ENCODE measurements at regions not wholly inside any gene's neighbourhood (a gene's known extent, or its start where the extent isn't known, plus 50 kb on each side); places are given as distances from the start of the nearest gene placed in this dataset.

DNA sequence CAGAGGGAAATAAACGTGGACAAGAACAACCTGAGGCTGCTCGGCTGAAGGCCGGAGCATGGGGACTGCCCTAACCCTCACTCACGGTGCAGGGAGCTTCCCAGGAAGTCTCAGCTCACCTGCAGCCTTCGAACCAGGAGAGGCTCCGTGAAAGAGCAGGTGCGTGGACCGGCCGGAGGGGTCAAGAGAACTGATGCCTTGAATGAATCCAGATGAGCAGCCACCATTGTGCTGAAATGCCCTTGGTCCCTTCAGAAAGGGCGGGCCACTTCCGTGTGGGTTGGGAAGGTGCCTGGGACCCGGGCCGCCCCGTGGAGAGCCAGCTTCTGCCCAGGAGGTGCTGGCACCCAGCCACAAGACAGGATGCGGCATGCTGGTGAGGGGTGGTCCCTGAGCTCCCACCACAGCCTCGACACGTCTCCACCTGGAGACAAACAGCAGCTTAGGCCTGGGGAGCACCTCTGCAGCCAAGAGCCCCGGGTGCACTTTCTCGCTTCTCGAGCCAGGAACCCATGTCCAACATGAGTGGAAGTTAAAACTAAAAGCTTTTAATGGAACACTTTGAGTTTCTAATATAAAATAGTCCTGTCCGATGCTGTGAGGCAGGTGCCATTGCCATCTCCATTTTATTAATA lies 83.5 kb downstream of the TTLL2 start:
- TF ChIP-seq, protein P1, sequence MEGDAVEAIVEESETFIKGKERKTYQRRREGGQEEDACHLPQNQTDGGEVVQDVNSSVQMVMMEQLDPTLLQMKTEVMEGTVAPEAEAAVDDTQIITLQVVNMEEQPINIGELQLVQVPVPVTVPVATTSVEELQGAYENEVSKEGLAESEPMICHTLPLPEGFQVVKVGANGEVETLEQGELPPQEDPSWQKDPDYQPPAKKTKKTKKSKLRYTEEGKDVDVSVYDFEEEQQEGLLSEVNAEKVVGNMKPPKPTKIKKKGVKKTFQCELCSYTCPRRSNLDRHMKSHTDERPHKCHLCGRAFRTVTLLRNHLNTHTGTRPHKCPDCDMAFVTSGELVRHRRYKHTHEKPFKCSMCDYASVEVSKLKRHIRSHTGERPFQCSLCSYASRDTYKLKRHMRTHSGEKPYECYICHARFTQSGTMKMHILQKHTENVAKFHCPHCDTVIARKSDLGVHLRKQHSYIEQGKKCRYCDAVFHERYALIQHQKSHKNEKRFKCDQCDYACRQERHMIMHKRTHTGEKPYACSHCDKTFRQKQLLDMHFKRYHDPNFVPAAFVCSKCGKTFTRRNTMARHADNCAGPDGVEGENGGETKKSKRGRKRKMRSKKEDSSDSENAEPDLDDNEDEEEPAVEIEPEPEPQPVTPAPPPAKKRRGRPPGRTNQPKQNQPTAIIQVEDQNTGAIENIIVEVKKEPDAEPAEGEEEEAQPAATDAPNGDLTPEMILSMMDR (IDR thresholded peaks at IDR 0.05; ENCODE audit: insufficient read depth, low read depth, low read length, missing control alignments), result no peak
- H3K4me3 ChIP-seq (ENCODE audit: low read depth, low read length), result no peak overlapping the region
- no peak for DNase-seq (ENCODE audit: low read depth)

- H3K4me3 ChIP-seq (ENCODE audit: low read depth, low read length), result no peak overlapping the region
- TF ChIP-seq, protein P1 (IDR thresholded peaks at IDR 0.05; ENCODE audit: insufficient read depth, low read depth, low read length, missing control alignments), result no peak
- no peak for DNase-seq (ENCODE audit: low read depth)
These were observed 84.2 kb downstream of the TTLL2 start for GRCh38 chr6:167409079-167409478.

GRCh38 chr6:167409694-167410093 lies 84.8 kb downstream of the TTLL2 start:
- no peak overlapping the region for H3K4me3 ChIP-seq (ENCODE audit: low read depth, low read length)
- DNase-seq (ENCODE audit: low read depth), result no peak
- TF ChIP-seq, protein P1 (IDR thresholded peaks at IDR 0.05; ENCODE audit: insufficient read depth, low read depth, low read length, missing control alignments), result no peak

DNA sequence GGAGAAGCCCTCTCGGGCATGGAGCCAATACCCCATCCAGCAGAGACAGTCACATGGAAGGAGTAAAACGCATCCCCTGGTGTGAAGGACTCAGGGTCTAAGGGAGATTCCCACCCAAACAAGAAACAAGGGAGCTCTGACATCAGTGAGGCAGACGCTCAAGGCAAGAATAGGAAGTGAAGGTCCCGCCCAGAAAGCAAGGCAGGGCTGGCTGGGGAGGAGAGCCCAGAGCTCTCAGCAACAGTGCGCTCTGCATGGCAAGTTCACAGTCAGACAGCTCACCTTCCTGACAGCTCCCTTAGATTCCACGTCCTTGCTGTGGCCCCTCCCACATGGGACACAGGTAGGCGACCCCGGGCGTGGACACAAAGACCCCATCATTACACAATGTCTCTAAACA lies 85.6 kb downstream of the TTLL2 start:
- no peak for DNase-seq (ENCODE audit: low read depth)
- TF ChIP-seq, protein P1 (IDR thresholded peaks at IDR 0.05; ENCODE audit: insufficient read depth, low read depth, low read length, missing control alignments), result no peak

GRCh38 chr6:167412506-167412905 lies 87.6 kb downstream of the TTLL2 start:
- H3K4me3 ChIP-seq (ENCODE audit: low read depth, low read length), result no peak overlapping the region
- DNase-seq (ENCODE audit: low read depth), result no peak
- TF ChIP-seq, protein P1 (IDR thresholded peaks at IDR 0.05; ENCODE audit: insufficient read depth, low read depth, low read length, missing control alignments), result no peak

More for the DNA sequence above, 85.6 kb downstream of the TTLL2 start:
- H3K4me3 ChIP-seq (ENCODE audit: low read depth, low read length), result no peak overlapping the region

DNA sequence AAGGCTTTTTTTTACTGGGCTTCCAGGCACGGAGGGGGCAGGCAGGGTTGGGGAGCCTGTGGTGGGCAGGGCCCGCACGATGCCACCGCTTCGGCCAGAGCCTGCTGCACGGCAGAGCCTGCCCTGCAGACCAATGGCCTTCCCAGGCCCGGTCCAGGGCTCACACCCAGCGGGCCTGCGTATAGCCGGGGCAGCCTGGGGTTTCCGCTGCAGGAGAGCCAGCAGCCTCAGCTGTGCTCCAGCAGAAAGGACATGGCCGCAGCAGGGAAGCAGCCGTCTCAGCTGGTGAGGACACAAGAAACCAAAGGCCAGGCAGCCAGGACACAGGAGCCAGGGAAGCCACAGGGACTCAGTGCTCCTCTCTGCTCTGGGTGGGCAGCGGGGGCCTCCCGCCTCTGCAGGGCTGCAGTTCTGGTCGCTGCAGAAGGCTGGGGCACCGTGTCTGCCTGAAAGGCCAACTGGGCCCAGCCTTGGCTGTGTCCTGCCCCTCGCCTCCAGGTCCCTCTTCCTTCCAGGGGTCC lies 90.6 kb downstream of the TTLL2 start:
- H3K4me3 ChIP-seq (ENCODE audit: low read depth, low read length), result no peak overlapping the region
- TF ChIP-seq, protein P1 (IDR thresholded peaks at IDR 0.05; ENCODE audit: insufficient read depth, low read depth, low read length, missing control alignments), result no peak
- no peak for DNase-seq (ENCODE audit: low read depth)

All from GM12865 (cell line).